Stomach smooth muscle (tissue), 2 donors: ENCODE measurements at regions not wholly inside any gene's neighbourhood (a gene's known extent, or its start where the extent isn't known, plus 50 kb on each side); places are given as distances from the start of the nearest gene placed in this dataset.
"Not testable (repeated sequence)": the region's sequence is repeated elsewhere in the genome, so short reads cannot be mapped to it uniquely, and the experiment has no call there.

ENCODE experiments used
- H3K27ac ChIP-seq: one replicate; pipeline ENCODE4 v1.7.0; 2013; ENCODE audit warnings: mild to moderate bottlenecking, low read length, inconsistent platforms
- H3K27me3 ChIP-seq, 2 donors: one replicate each; pipeline ENCODE4 v1.7.0; 2013; ENCODE audit warnings: low read length in 2 of 2; ENCODE audit not compliant: insufficient read depth in 2 of 2, control insufficient read depth in 1 of 2
- H3K36me3 ChIP-seq, 2 donors: one replicate each; pipeline ENCODE4 v1.7.0; 2013; ENCODE audit warnings: low read length in 2 of 2; ENCODE audit not compliant: control insufficient read depth in 2 of 2, insufficient read depth in 2 of 2
- H3K4me1 ChIP-seq: one replicate; pipeline ENCODE4 v1.7.0; 2013; ENCODE audit warnings: low read length; ENCODE audit not compliant: control insufficient read depth, insufficient read depth
- H3K4me3 ChIP-seq, 2 donors: one replicate each; pipeline ENCODE4 v1.7.0; 2013; ENCODE audit warnings: low read length in 2 of 2
- H3K9ac ChIP-seq, 2 donors: one replicate each; pipeline ENCODE4 v1.7.0; 2013; ENCODE audit warnings: low read length in 2 of 2, mild to moderate bottlenecking in 1 of 2
- H3K9me3 ChIP-seq, 2 donors: one replicate each; pipeline ENCODE4 v1.7.0; 2013; ENCODE audit warnings: low read length in 2 of 2; ENCODE audit not compliant: control insufficient read depth in 2 of 2
- donor health status: healthy.
- donor health status: Pancreatic carcinoma.

GRCh38 chr5:17847286-17847685, 213.0 kb downstream of the TAF11L14 start:
- Histone ChIP-seq H3K27ac (no peak overlapping the region), H3K27me3 (no peaks in the 10 kb centered on the region), H3K9me3 (no peaks in the 10 kb centered on the region), H3K9ac (no peak overlapping the region), H3K4me1 (no peaks in the 10 kb centered on the region), H3K36me3 (no peaks in the 10 kb centered on the region), H3K4me3 (no peak overlapping the region)

GRCh38 chr5:17852111-17852510, 217.9 kb downstream of the TAF11L14 start:
- no peaks in the 10 kb centered on the region for H3K36me3 ChIP-seq

GRCh38 chr5:17852740-17853139, 218.5 kb downstream of the TAF11L14 start:
- Histone ChIP-seq H3K36me3 (no peaks in the 10 kb centered on the region), H3K27me3 (no peaks in the 10 kb centered on the region), H3K4me1 (no peaks in the 10 kb centered on the region), H3K9me3 (no peaks in the 10 kb centered on the region), H3K9ac (no peak overlapping the region), H3K4me3 (no peak overlapping the region), H3K27ac (no peak overlapping the region)

More at GRCh38 chr5:17852111-17852510, 217.9 kb downstream of the TAF11L14 start:
- Histone ChIP-seq H3K27me3 (no peaks in the 10 kb centered on the region), H3K9ac (no peak overlapping the region), H3K4me1 (no peaks in the 10 kb centered on the region), H3K27ac (no peak overlapping the region), H3K9me3 (no peaks in the 10 kb centered on the region), H3K4me3 (no peak overlapping the region)

GRCh38 chr5:17854901-17855300, 220.6 kb downstream of the TAF11L14 start:
- Histone ChIP-seq H3K9me3 (peaks cover 0 to 3% of the 10 kb centered on the region in 2 donors), H3K4me3 (no peak overlapping the region), H3K27ac (no peak overlapping the region), H3K4me1 (no peaks in the 10 kb centered on the region), H3K36me3 (no peaks in the 10 kb centered on the region), H3K9ac (no peak overlapping the region), H3K27me3 (no peaks in the 10 kb centered on the region)

GRCh38 chr5:17860660-17861315, 226.5 kb downstream of the TAF11L14 start:
- Histone ChIP-seq H3K36me3 (no peaks in the 10 kb centered on the region), H3K9ac (no peak overlapping the region), H3K4me3 (no peak overlapping the region), H3K4me1 (no peaks in the 10 kb centered on the region), H3K27ac (no peak overlapping the region), H3K9me3 (peaks cover 0 to 3% of the 10 kb centered on the region in 2 donors), H3K27me3 (no peaks in the 10 kb centered on the region)

GRCh38 chr5:17864903-17865302, 230.6 kb downstream of the TAF11L14 start:
- not testable (repeated sequence) for H3K36me3 ChIP-seq, H3K4me1 ChIP-seq, H3K9ac ChIP-seq, H3K9me3 ChIP-seq, H3K27ac ChIP-seq, H3K4me3 ChIP-seq, H3K27me3 ChIP-seq

GRCh38 chr5:17865966-17866365, 231.7 kb downstream of the TAF11L14 start:
- not testable (repeated sequence) for H3K9me3 ChIP-seq, H3K9ac ChIP-seq, H3K4me1 ChIP-seq, H3K27me3 ChIP-seq, H3K36me3 ChIP-seq, H3K27ac ChIP-seq, H3K4me3 ChIP-seq

GRCh38 chr5:17872204-17872603, 237.9 kb downstream of the TAF11L14 start:
- H3K9ac ChIP-seq = no peak overlapping the region
- H3K4me1 ChIP-seq = no peaks in the 10 kb centered on the region
- no peaks in the 10 kb centered on the region for H3K27me3 ChIP-seq
- no peaks in the 10 kb centered on the region for H3K36me3 ChIP-seq
- no peaks in the 10 kb centered on the region for H3K9me3 ChIP-seq
- no peak overlapping the region for H3K4me3 ChIP-seq
- no peak overlapping the region for H3K27ac ChIP-seq

GRCh38 chr5:17878541-17878940, 244.3 kb downstream of the TAF11L14 start:
- Histone ChIP-seq H3K4me3 (no peak overlapping the region), H3K27me3 (no peaks in the 10 kb centered on the region), H3K27ac (no peak overlapping the region), H3K9me3 (no peaks in the 10 kb centered on the region), H3K4me1 (no peaks in the 10 kb centered on the region), H3K36me3 (no peaks in the 10 kb centered on the region), H3K9ac (no peak overlapping the region)

- no peaks in the 10 kb centered on the region for H3K36me3 ChIP-seq
- H3K27ac ChIP-seq = no peak overlapping the region
- no peak overlapping the region for H3K9ac ChIP-seq
- no peak overlapping the region for H3K4me3 ChIP-seq
- no peaks in the 10 kb centered on the region for H3K27me3 ChIP-seq
- H3K9me3 ChIP-seq = no peaks in the 10 kb centered on the region
- H3K4me1 ChIP-seq = no peaks in the 10 kb centered on the region
These were observed 245.0 kb downstream of the TAF11L14 start for GRCh38 chr5:17879276-17879675.

- no peak overlapping the region for H3K27ac ChIP-seq
- no peak overlapping the region for H3K9ac ChIP-seq
- H3K4me3 ChIP-seq = no peak overlapping the region
- H3K9me3 ChIP-seq = no peaks in the 10 kb centered on the region
- no peaks in the 10 kb centered on the region for H3K27me3 ChIP-seq
- H3K36me3 ChIP-seq = no peaks in the 10 kb centered on the region
- H3K4me1 ChIP-seq = no peaks in the 10 kb centered on the region
These were observed 246.6 kb downstream of the TAF11L14 start for GRCh38 chr5:17880869-17881268.
